ENCODE measurements at regions not wholly inside any gene's neighbourhood (a gene's known extent, or its start where the extent isn't known, plus 50 kb on each side); places are given as distances from the start of the nearest gene placed in this dataset.

DNA sequence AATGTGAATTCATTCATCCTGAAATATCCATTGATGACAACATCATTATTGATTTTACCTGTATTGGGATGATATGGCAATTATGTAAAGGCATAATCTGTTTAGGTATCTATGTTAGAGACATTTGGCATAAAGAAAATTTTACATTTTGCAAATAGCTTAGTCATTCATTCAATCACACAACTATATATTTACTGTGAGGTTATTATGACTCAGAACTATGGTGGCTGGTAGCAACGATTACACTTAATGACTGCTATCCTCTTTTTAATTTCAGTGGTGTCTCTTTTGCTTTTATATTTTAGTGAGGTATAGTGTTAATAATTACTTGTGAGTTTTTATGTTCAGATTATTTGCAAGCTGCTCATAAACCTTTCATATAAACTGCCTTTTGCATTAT lies 955.9 kb downstream of the SLITRK6 start:
- H3K27me3 ChIP-seq (replicated peaks; ENCODE audit: insufficient read depth) = no peaks in the 10 kb centered on the region
- no peak for ATAC-seq (ENCODE audit: insufficient number of reproducible peaks, low FRiP score, low read depth)
- no peaks in the 10 kb centered on the region for H3K9me3 ChIP-seq
- H3K27ac ChIP-seq = no peak overlapping the region
- H3K36me3 ChIP-seq = no peaks in the 10 kb centered on the region
- no peak overlapping the region for H3K4me3 ChIP-seq
- no peak for DNase-seq (ENCODE audit: low spot score)
- H3K4me1 ChIP-seq (ENCODE audit: control insufficient read depth in 1 of 2, low read depth in 2 of 2) = no peaks in the 10 kb centered on the region
- TF ChIP-seq, protein P1, sequence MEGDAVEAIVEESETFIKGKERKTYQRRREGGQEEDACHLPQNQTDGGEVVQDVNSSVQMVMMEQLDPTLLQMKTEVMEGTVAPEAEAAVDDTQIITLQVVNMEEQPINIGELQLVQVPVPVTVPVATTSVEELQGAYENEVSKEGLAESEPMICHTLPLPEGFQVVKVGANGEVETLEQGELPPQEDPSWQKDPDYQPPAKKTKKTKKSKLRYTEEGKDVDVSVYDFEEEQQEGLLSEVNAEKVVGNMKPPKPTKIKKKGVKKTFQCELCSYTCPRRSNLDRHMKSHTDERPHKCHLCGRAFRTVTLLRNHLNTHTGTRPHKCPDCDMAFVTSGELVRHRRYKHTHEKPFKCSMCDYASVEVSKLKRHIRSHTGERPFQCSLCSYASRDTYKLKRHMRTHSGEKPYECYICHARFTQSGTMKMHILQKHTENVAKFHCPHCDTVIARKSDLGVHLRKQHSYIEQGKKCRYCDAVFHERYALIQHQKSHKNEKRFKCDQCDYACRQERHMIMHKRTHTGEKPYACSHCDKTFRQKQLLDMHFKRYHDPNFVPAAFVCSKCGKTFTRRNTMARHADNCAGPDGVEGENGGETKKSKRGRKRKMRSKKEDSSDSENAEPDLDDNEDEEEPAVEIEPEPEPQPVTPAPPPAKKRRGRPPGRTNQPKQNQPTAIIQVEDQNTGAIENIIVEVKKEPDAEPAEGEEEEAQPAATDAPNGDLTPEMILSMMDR (IDR thresholded peaks at IDR 0.05) = no peak

DNA sequence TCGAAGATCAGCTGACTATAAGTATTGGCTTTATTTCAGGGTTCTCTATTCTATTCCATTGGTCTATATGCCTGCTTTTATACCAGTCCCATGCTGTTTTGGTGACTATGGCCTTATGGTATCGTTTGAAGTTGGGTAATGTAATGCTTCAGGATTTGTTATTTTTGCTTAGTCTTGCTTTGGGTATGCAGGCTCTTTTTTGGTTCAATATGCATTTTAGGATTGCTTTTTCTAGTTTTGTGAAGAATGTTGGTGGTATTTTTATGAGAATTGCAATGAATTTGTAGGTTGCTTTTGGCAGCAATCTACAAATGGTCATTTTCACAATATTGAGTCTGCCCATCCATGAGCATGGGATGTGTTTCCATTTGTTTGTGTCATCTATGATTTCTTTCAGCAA lies 951.9 kb upstream of the SLITRK1 start:
- Histone ChIP-seq H3K4me3 (no peak overlapping the region), H3K36me3 (no peaks in the 10 kb centered on the region), H3K27ac (no peak overlapping the region), H3K4me1 (ENCODE audit: control insufficient read depth in 1 of 2, low read depth in 2 of 2) (no peaks in the 10 kb centered on the region), H3K9me3 (no peaks in the 10 kb centered on the region), H3K27me3 (replicated peaks; ENCODE audit: insufficient read depth) (no peaks in the 10 kb centered on the region)
- ATAC-seq (ENCODE audit: insufficient number of reproducible peaks, low FRiP score, low read depth) (no peak), DNase-seq (ENCODE audit: low spot score) (no peak)
- TF ChIP-seq, protein P1 (IDR thresholded peaks at IDR 0.05) = no peak

DNA sequence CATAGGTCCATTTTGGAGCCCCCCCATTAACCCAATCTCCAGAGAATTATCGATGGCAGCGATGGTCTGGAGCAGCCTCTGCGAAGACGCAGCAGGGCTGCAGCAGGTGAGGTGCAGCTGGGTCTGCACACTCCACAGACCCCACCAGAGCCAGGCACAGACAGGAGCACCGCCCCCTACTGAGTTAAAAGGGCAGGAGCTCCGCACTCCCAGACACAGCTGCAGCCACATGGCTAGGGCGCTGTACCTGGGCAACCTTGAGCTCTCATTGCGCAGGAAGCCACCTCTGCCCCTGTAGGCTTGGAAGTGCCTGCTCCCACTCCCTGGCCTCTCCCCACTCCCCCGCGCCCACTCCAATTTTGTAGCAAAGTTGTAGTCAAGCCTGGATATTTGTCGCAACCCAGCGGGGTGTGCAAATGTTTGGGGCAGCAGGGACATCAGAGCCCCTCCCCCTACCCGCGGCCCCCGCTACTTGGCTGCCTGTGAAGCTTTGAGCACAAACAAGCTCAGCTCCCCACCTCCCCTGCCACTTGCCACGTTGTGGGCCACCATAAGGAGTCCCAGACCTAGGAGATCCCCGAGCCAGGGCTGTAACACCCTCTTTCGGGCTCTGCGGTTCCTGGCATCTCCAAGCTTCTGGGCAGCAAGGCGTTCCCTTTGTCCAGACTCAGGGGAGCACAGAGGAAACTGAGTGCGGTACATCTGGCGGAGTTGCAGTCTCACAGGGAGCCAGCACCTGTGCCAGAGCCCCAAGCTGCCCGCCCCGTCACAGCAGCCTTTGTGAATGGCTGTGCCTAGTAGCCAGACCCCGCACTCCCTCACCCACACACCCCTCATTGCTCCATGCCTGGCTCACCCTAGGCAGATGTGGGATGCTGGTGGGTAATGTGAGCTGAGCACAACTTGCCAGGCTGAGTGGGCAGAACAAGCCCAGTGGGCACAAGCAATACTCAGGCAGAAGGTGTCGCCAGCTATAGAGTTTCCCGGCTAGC lies 949.7 kb upstream of the SLITRK1 start:
- TF ChIP-seq, protein P1 (IDR thresholded peaks at IDR 0.05) = no peak

DNA sequence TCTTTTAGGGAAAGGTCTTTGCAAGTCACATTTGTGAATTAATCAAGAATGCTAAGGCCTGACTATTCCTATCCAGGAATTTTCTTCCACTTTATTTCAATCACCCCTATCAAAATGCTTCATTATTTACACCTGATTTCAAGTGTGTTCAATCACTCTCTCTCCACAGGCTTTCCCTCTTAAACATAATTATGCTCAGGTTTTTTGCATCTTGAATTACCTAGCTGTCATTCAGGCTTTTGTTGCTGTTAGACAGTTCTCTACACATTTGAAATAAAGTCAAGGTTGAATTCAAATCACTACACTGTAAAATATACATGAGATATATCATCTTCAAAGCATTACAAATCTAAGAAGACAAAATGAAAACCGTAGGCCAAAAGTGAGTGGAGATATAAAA lies 941.3 kb upstream of the SLITRK1 start:
- Histone ChIP-seq H3K27me3 (replicated peaks; ENCODE audit: insufficient read depth) (no peaks in the 10 kb centered on the region), H3K36me3 (no peaks in the 10 kb centered on the region), H3K27ac (no peak overlapping the region), H3K9me3 (no peaks in the 10 kb centered on the region), H3K4me3 (no peak overlapping the region), H3K4me1 (ENCODE audit: control insufficient read depth in 1 of 2, low read depth in 2 of 2) (no peaks in the 10 kb centered on the region)
- DNase-seq (ENCODE audit: low spot score) = no peak
- TF ChIP-seq, protein P1 (IDR thresholded peaks at IDR 0.05) = no peak
- no peak for ATAC-seq (ENCODE audit: insufficient number of reproducible peaks, low FRiP score, low read depth)

More for the DNA sequence above, 949.7 kb upstream of the SLITRK1 start:
- H3K27ac ChIP-seq = no peak overlapping the region
- no peaks in the 10 kb centered on the region for H3K4me1 ChIP-seq (ENCODE audit: control insufficient read depth in 1 of 2, low read depth in 2 of 2)
- ATAC-seq (ENCODE audit: insufficient number of reproducible peaks, low FRiP score, low read depth) (no peak), DNase-seq (ENCODE audit: low spot score) (no peak)
- no peaks in the 10 kb centered on the region for H3K36me3 ChIP-seq
- no peak overlapping the region for H3K4me3 ChIP-seq
- H3K27me3 ChIP-seq (replicated peaks; ENCODE audit: insufficient read depth) = no peaks in the 10 kb centered on the region
- no peaks in the 10 kb centered on the region for H3K9me3 ChIP-seq

DNA sequence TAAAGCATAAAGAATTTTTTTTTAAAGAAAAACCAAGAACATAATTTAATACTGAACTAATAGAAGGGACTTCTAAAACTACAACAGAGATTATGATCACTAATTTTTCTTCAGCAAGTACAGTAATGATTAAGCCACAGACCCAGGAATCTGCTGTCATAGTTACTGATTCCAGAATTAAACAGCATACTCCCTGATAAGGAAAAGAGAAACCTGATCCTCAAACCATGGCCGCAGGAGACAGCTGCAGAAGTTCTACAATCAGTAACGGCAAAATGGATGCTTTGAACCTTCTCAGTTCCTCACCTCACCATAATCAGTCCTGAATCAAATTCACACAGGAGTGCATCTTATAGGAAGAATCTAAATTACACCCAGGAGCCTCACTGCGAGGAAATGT lies 939.0 kb upstream of the SLITRK1 start:
- H3K36me3 ChIP-seq = no peaks in the 10 kb centered on the region
- H3K4me1 ChIP-seq (ENCODE audit: control insufficient read depth in 1 of 2, low read depth in 2 of 2) = no peaks in the 10 kb centered on the region
- ATAC-seq (ENCODE audit: insufficient number of reproducible peaks, low FRiP score, low read depth) (no peak), DNase-seq (ENCODE audit: low spot score) (no peak)
- H3K4me3 ChIP-seq = no peak overlapping the region
- no peak overlapping the region for H3K27ac ChIP-seq
- no peaks in the 10 kb centered on the region for H3K9me3 ChIP-seq
- TF ChIP-seq, protein P1 (IDR thresholded peaks at IDR 0.05) = no peak
- no peaks in the 10 kb centered on the region for H3K27me3 ChIP-seq (replicated peaks; ENCODE audit: insufficient read depth)
